ENCODE measurements at regions not wholly inside any gene's neighbourhood (a gene's known extent, or its start where the extent isn't known, plus 50 kb on each side); places are given as distances from the start of the nearest gene placed in this dataset.

GRCh38 chr7:145394126-145394525 lies 558.3 kb upstream of the TPK1 start:
- no peak for TF ChIP-seq CTCF (IDR thresholded peaks at IDR 0.05)
- TF ChIP-seq POLR2A (IDR thresholded peaks at IDR 0.05), result no peak
